Hematopoietic multipotent progenitor cell treated with erythropoietin and hydrocortisone succinate and interleukin-3 and kit ligand, for 4 days (in vitro differentiated cells): ENCODE measurements at regions not wholly inside any gene's neighbourhood (a gene's known extent, or its start where the extent isn't known, plus 50 kb on each side); places are given as distances from the start of the nearest gene placed in this dataset.
"Not testable (repeated sequence)": the region's sequence is repeated elsewhere in the genome, so short reads cannot be mapped to it uniquely, and the experiment has no call there.

Experiments used
- DNase-seq: peaks from one replicate; pipeline ENCODE4 v3.0.0-alpha.2; 2015

DNA sequence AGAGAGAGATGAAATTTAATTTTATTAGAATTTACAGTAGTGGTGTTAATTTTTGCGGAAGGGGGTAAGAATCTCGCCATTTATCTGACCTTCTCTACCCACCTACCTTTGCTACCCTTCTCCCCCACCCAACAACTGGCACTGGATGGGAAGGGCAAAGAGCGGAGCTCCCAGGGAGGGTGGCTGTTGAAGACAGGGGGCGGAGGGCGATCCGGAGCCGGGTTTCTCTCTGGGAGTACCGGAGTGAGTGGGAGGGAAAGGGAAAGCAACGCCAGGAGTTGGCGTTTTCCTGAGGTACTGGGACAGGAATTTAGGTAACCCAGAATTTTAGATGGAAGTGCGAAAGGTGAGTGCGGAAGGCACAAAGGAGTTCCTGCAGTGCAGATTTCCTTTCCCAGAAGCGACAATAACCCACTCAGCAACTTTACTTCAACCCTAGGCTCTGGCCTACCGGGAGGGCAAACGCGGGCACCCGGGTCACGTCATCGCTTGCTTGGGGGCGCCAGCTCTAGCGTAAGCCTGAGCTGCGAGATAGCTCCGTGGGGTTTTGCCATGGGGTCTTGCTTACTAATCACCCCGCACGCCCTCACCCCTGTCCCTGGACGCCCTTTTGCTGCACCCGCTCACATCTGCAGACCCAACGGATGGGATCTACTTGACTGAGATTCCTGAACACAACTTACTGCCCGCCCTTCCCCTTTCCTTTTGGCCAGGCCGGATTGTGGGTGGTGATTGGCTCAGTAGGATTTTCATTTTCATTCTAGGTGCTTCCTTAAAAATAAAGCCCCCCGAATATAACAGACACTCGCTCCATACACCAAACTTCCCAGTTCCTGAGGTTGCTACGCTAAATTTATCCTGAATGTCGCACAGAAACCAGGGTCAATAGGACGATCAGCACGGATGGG, 413.0 kb upstream of the ESRRG start:
- DNase-seq, result no peak

DNA sequence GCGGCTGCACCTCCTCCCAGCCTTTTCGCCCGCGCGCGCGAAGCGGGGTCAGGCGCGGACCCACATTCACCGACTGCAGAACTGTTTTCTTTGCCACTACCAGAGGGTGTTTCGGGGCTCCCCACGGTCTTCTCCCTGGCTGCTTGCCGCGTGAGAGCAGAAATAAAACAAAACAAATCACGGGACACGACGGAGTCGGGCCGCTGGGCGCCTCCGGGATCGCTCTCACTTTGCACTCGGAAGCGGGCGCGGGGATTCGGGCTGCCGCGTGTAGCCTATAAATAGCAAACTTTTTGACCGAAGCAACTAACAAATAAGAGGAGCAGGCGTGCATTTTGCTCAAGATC, 412.3 kb upstream of the ESRRG start:
- no peak for DNase-seq

DNA sequence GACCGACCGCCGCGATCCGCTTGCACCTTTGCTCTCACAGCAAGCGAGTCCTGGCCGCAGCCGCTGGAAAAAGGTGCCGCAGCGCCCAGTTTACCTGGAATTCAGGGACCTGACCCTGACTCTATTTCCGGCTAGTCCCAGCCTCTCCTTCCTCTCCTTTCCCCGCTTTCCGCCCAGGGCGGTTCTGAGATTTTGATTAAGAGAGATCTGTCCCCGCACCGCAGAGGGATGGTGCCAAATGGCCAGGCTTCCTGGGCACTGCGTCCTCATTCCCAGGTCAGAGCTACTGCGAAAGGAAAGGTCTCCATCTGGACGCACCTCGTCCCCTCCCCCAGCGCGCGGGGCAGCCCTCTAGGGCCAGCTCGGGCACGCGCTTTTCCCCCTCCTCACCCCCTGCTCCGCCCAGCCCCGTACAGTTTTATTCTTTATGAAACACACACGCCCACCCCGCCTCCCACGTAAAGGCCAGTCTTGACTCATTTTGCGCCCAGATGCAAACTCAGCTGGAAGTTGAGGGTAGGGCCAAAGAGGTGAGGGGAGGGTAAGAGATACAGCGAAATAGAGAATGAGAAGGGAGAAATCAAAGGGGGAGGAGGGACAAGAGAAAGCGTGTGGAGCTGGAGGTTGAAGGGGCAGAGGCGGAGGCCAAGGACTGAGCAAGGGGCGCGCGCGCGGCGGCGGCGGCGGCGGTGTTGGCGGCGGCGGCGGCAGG, 411.8 kb upstream of the ESRRG start:
- no peak for DNase-seq

DNA sequence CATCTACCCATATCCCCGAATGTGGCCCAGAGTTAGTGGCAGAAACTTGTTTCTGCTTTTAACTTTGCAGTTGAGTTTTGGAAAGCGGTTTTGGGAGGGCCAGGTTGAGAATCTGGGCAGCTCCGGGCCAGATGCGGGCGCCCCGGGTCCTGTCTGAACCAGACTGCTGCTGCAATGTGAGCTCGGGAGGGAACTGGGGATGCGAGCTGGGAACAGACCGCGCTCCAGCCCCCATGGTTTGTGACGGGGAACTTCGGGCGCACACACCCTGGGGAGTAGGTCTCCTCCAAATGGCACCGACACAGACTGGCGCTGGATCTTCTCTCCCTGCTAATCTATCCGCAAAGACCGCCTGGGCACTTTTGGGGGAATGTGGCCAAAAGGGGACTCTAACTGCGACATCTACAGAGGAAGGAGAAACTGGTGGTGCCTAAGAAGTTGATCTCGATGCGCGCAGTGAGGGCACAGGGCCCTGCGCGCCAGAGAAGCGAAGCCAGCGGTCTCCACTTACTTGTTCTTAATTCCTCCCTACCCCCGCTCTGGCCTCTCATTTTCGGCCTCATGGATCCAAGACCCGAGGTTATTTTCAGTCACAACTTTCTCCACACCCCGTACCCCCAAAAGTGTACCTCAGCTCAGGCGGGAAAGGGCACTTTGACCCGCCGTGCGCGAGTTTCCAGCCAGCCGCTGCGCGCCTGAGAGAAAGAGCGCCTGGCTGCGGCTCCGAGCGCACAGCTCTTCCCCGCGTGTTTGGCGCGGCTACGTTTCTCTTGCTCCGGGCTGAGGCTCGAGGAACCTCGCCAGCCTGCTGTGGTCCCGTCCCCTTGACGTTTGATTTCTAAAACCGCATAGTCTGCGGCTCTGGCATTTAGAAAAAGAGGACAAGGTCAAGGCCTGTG, 411.0 kb upstream of the ESRRG start:
- DNase-seq, result no peak

DNA sequence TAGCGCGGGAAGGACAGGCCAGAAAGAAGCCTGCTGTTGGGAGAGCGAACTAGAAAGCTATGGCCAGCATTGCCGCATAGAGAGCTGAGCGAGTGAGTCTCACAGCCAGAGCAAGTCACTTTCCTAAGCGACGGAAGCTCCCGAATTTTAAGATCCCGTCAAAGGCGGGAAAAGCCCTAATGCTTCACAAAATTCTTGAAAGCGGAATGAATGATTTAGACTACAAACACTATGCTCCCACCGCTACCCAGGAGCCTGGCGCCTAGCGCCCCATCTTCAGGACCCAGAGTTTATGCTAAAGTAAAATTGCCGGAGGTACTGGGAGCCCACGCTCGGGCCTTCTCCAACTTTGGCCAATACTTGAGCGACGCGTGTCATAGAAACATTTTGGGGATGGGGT, 409.9 kb upstream of the ESRRG start:
- no peak for DNase-seq

DNA sequence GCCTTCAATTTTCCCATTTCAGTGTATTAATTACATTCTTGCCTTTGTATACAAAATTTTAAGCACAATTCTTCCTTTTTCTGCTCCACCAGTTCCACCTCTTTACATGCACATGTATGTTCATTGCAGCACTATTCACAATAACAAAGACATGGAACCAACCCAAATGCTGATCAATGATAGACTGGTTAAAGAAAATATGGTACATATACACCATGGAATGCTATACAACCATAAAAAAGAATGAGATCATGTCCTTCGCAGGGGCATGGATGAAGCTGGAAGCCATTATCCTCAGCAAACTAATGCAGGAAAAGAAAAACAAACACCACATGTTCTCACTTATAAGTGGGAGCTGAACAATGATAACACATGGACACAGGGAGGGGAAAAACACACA, 400.1 kb upstream of the ESRRG start:
- not testable (repeated sequence) for DNase-seq

DNA sequence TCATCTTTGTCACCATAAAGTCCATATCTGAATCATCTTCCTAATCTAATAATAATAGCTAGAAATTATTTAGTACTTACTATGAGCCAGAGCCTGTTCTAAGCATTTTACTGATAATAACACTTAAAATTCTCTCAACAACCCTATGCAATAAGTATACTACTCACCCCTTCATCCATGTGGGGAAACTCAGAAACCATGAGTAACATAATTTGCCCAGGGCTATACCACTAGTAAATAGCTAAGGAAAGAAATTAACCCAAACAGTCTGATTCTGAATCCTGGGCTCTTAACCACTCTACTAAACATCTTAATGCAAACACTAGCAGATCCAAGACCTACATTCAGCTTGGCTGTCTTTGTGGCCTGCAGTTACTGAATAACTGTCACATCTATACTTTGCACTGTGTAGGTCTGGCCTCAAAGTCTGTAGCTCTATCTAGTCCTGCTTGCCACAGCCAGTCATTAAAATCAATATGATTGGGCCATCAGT, 394.8 kb upstream of the ESRRG start:
- DNase-seq, result no peak

DNA sequence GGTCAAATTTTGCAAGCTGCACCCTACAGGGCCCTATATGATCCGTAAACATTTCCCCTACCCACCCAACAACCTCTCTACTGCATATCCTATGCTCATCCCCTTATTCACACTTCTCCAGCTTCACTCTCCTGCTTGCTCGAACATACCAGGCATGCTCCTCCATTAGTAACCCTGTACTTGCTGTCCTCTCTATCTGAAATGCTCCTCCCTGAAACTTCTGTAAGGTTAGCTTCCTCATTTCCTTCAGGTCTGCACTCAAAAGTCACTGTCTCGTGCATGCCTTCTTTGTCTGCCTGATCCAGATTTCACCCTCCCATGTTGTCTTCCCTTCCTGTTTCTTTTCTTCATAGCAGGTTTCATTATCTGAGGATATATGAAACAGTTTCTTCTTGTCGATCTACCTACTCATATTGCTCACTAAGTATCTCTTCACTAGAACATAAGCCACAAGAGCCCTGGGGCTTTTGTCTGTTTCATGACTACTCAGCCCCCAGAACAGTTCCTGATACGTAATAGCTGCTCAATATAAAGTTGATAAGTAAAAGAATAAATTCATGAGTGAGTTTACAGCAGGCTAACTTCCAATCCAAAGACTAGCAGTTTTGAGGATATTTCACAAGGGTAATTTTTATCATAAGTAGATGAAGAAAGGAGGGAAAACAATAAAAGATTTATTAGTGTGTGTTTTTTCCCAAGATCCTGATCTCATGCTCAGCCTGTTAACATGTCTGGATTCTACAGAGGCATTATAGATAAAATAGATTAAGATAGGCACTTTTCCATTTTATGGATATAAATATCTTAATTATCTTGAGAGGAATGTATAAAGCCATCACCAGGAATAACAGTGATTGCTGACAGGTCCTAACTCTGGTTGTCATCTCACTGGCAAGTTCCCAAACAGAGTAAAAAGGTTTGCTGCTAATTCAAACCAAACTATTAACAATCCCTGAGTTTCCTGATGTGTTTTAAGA, 392.5 kb upstream of the ESRRG start:
- no peak for DNase-seq

DNA sequence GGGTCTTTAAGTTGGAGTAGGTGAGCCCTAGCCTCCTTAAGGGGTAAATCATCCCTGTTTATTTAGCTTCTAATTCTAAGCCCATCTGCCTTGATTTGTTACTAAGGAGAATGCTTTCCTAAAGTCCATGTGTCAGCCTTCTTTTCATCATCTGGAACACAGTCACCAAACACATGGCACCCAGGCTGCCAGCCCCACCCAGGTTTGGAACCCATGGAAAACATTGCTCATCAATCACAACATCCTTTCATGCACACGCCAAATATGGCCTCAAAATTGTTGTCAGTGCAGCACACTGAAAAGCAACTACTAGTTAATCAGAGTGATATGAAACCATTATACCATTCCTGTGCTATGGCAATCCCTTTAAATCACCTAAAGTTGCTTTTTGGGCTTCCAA, 386.7 kb upstream of the ESRRG start:
- DNase-seq, result no peak

DNA sequence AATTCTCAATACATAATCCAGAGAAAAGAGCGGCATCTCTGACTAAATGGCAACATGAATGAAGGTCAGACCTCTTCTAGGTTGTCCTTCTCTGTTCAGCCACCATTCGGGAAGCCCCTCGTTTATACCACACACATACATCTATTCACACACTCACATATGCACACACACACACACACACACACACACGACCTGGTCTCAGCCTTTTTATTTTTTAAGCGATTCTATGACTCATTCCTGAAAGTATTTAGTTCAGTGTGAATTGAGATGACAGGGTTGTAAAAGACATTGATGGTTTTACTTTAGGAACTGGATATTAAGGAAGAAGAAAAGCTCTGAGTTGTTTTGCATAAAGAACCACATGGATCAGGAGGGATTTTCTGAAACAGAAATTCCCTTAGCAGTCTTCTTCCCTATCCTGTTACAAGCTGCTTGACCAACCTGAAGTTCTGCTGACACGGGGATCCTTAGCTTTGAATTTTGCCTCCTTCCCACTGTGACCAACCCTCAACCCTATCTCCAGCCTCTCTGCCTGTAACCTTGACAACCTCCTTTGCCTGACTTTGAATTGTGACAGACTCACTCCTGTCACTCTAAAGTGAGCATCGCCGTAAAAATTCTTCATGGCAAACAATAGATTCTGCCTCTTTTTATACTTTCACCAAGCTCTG, 383.1 kb upstream of the ESRRG start:
- no peak for DNase-seq

DNA sequence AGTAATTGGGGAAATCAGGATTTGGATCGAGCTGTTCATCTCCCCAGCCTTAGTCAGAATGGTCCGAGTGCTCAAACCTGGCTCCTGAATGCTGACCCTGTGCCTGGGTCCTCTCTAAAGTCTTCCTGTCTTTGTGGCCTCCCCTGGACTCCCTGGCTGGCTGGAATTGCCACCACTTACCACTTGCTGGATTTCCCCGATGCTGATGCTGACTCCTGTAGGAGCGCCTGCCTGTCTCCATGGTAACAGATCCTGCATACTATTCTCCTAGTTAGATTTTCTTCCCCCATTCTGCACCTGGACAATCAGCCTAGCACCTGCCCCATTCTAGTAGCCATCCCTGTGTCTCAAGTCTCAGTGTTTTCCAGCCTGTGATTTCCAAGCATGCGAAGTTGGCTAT, 382.2 kb upstream of the ESRRG start:
- no peak for DNase-seq

DNA sequence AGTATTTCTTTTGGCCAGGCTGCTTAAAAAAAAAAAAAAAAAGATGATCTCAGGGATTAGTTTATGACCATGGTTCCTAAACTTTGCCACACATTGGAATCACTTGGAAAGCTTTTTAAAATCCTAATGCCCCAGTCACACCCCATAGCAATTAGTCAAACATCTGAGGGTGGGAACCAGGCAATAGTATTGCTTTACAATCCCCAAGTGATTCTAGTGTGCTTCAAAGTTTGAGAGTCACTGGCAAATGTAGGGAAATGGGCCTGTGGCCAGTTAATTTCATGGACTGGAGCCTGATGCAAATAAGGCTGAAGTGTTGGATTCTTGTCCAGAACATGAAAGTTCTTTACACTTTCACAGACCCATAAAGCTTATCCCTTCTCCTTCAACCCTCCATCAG, 374.6 kb upstream of the ESRRG start:
- DNase-seq, result no peak

DNA sequence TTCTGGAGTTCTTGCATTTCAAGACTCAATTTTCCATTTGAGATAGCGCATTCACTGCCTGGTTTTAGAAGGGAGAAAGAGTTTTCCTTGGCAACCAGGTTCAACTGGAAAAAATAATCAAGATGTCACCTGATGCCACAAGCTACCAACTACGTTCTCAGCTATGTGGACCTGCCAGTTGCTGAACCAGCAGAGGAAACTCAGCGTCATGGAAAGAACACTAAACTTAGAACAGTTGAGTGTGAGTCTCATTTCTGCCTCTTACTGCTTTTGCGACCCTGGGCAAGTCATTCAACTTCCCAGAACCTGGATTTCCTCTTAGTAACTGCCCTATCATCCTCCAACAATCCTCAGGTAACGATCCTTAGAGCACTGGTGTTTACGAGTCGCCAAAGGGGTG, 373.0 kb upstream of the ESRRG start:
- no peak for DNase-seq

DNA sequence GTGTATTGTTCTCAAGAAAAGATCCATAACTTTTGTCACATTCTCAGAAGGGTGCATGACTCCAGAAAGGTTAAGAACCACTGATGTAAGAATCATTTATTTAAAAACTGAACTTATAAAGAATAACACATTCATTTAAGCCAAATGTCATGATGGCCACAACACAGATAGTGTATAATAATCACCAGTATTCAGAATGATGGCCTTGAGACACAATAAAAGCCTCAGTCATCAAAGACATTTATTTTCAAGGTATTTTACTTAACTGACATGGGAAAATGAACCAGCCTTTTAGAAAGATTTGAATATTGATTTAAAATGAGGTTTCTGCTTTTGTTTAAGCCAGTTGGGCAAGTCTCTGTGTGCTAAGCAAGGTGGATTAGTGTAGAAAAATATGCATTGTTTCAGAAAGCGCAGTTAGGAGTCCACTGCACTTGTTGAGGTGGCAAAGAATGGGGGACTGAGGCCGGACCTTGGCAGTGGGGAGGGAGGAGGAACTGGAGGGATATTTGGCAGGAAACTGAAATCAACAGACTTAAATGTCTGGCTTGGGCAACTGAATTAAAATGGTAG, 371.9 kb upstream of the ESRRG start:
- DNase-seq, result no peak

DNA sequence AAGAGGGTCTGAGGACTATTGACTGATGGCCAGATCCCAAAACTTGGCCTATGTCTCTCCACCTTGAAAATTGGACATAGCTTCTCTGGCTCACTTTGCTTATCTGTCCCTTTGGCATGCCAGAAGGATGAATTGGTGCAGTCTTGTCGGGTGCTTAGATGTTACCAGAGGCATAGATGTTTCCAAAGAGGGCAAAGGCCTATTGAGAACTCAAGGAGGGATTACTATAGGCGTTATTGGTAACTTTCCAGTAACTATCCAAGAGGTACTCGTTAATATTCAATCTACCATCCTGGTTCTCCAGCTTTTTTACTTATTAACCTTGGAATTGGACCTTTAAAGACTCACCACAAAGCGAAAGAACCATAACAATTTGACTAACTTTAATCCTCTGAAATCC, 368.3 kb upstream of the ESRRG start:
- DNase-seq, result no peak

DNA sequence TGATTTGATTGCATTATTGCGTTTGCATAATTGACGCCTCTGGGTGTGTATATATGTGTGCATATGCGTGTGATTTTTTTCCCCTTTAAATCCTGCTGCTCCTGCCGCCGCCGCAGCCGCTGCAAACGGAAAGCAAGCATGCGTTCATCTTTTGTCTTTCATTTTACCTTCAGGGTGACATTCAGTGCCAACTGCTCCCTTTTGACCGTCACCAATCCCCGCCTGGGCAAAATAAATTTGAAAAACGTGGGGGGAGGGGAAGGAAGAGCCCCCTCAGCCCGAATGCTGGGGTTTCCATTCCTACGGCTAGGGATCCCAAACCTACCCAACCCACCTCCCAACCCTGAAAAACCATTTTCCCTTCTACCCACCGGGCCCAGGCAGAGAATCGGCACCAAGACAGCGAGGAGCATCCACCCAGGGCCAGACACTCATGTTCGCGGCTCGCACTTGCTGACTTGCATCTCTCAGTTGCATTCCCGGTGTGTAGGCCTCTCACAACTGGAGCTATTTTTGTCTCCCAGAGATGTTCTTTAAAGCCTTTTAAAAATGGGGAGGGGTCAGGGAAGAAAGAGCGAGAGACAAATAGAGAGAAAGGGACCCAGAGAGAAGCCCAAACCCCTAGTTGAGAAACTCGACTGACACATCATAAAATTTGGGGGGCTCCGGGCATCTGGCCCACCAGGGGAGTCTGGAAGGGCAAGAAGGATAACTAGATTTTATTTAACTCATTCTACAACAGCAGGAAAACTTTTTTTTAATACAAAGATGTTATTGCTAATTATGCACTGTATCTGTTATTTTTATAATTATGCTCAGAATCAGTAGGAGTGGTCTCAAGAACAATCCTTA, 367.1 kb upstream of the ESRRG start:
- DNase-seq, result no peak

DNA sequence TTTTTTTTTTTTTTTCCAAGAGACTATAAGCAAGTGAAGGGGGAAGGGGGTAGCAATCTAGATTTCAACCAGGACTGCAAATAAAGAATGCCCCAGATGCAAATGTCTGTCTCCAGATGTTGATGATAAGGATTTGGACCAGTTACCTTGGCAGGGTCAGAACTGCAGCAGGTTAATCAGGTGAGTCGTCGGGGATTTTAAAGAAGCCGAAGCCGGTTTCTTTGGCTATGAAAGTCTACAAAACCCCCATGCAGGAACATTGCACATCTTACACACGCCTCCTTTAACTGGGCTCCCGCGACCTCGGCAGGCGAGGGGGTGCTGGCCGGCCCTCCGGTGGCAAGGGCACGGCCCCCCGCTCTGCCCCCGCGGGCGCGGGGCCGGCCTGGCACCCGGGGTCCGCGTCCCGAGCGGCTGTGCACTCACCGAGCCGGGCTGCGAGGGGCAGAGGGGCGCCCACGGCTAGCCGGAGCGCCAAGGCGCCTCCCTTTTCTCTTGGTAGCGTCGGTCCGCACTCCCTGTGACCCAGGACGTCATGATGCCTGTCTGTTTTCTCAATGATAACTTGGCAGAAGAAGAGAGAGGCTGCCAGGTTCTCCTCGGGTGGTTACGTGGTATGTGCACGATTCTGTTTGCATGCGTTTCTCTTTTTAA, 366.3 kb upstream of the ESRRG start:
- DNase-seq, result peak; percentile 11

DNA sequence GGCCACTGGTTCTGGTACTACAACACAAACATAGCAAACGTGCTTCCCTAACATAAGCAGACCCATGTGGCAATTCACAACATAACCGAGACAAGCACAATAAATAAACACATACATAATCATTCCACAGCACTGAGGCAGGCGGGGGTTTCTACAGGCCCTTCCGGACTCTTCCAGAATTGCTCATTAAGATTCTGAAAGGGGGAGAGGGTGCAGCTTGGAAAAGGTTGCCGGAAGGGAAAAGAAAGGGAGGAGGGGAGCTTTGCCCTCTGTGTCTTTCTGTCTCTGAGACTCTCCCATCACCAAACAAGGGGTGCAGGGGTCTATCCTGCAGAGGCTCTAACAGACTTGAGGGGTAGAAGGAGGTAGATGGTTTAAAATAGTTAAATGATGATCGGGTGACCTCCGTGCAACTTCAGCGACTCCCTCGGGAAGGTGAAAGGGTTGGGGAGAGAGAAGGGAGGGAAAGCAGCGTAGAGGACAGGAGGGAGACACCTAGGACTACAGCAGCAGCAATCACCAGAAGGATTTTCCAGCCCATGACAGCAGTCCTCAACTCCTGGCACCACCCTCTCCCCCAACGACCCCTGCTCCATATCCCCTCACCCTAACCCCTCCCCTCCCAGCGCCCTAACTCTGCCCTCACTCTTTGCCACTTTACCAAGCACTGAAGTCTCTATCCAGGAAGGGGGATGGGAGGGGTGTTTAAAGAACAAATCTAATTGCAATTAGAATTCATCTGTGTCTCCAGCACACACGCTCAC, 365.5 kb upstream of the ESRRG start:
- DNase-seq, result no peak

DNA sequence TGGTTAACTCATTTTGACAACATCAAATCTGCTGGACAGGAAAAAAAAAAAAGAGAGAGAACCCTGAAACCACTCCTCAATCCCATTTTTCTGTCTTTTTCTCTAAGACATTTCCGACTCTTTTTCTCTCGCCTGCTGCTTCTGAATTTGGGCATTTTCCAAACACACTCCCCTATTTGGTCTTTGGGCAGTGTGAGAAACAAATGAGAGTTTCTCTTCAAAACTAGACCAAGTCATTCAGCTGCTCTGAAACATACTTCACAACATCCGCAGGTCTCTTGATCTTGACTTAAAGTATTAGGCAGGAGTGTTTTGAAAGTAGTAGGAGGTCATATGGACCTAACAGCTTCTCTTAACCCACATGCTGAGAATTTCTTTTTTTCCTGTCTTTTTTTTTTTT, 364.8 kb upstream of the ESRRG start:
- DNase-seq, result no peak
